ENCODE measurements at regions not wholly inside any gene's neighbourhood (a gene's known extent, or its start where the extent isn't known, plus 50 kb on each side); places are given as distances from the start of the nearest gene placed in this dataset.

GRCh38 chr3:89912031-89912430 is 804.6 kb downstream of the EPHA3 start:
- TF ChIP-seq CTCF (IDR thresholded peaks at IDR 0.05) (no peak), EZH2phosphoT487 (IDR thresholded peaks at IDR 0.05) (no peak), EZH2 (IDR thresholded peaks at IDR 0.05) (no peak)

Data from neural progenitor cell (in vitro differentiated cells).